ENCODE measurements at regions not wholly inside any gene's neighbourhood (a gene's known extent, or its start where the extent isn't known, plus 50 kb on each side); places are given as distances from the start of the nearest gene placed in this dataset.
A peak's percentile ranks its signal among the peaks of the same experiment; 100 is the strongest.

DNA sequence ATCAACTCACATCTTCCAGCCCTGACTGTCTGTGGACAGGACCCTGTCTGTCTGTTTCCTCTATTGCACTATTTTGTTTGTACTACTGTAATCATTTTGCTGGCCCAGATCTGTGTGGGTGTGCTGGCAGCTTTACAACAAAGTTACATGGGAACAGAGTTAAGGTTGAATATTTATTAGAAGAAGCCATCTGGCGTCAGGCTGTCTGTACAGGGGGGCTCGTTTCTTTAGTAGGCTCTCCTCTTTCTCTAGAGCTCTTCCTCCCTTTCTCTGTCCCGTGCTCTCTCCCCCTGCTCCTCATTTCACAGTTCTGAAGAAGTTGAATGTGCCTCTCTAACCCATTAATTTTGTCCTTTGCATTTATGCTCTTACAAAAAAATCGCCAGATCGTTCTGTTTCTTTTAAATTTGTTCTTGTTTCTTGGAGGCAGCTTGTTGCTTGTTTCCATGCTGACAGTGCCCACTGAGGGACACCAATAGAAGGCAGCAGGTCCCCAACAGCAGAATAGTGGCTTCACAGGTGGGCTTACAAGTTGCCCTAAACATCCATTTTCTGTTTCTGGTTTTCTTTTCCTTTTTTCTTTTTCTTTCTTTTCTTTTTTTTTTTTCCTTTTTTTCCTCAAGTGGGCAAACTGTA lies 315.2 kb upstream of the ZEB2 start:
- Mint-ChIP-seq H3K4me1 (peaks cover 3% of the 10 kb centered on the region; the same call in 1 of the 3 replicates), H3K27ac (no peak overlapping the region), H3K36me3 (ENCODE audit: low read depth) (no peaks in the 10 kb centered on the region), H3K4me3 (no peak overlapping the region), H3K27me3 (ENCODE audit: insufficient read depth, low read depth, poor library complexity) (no peaks in the 10 kb centered on the region), H3K9me3 (no peaks in the 10 kb centered on the region)
- Histone ChIP-seq H3K4me3 (no peak overlapping the region), H3K27ac (ENCODE audit: low read depth) (no peak overlapping the region), H3K27me3 (ENCODE audit: insufficient read depth) (no peaks in the 10 kb centered on the region), H3K9me2 (ENCODE audit: insufficient read depth) (no peaks in the 10 kb centered on the region), H3K4me2 (no peak overlapping the region), H3F3A (replicated peaks; ENCODE audit: low read depth) (no peaks in the 10 kb centered on the region), H3K36me3 (ENCODE audit: insufficient read depth) (no peaks in the 10 kb centered on the region), H4K20me1 (replicated peaks; ENCODE audit: insufficient read depth) (no peaks in the 10 kb centered on the region), H3K4me1 (ENCODE audit: insufficient read depth) (peaks cover 8% of the 10 kb centered on the region; the same call in 1 of the 2 replicates), H3K79me2 (replicated peaks; ENCODE audit: insufficient read depth) (no peaks in the 10 kb centered on the region), H2AFZ (peak overlapping the region; percentile 65)
- DNase-seq (ENCODE audit: low spot score), result no peak
- peak; percentile 38 for ATAC-seq
- TF ChIP-seq POLR2AphosphoS5 (IDR thresholded peaks at IDR 0.05; ENCODE audit: low read depth), result no peak
- no peak for TF ChIP-seq STAT1 (IDR thresholded peaks at IDR 0.05; ENCODE audit: unreplicated experiment)
- TF ChIP-seq ZNF331 (CRISPR knock-in tag; IDR thresholded peaks at IDR 0.05; ENCODE audit: low read depth), result no peak
- TF ChIP-seq JUNB (IDR thresholded peaks at IDR 0.05; ENCODE audit: unreplicated experiment), result no peak
- TF ChIP-seq CREB1 (CRISPR knock-in tag; IDR thresholded peaks at IDR 0.05; ENCODE audit: low read depth), result no peak
- TF ChIP-seq ETS1 (IDR thresholded peaks at IDR 0.05), result no peak
- TF ChIP-seq EZH2phosphoT487 (IDR thresholded peaks at IDR 0.05; ENCODE audit: unreplicated experiment), result no peak
- TF ChIP-seq, protein P1, sequence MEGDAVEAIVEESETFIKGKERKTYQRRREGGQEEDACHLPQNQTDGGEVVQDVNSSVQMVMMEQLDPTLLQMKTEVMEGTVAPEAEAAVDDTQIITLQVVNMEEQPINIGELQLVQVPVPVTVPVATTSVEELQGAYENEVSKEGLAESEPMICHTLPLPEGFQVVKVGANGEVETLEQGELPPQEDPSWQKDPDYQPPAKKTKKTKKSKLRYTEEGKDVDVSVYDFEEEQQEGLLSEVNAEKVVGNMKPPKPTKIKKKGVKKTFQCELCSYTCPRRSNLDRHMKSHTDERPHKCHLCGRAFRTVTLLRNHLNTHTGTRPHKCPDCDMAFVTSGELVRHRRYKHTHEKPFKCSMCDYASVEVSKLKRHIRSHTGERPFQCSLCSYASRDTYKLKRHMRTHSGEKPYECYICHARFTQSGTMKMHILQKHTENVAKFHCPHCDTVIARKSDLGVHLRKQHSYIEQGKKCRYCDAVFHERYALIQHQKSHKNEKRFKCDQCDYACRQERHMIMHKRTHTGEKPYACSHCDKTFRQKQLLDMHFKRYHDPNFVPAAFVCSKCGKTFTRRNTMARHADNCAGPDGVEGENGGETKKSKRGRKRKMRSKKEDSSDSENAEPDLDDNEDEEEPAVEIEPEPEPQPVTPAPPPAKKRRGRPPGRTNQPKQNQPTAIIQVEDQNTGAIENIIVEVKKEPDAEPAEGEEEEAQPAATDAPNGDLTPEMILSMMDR (conservative IDR thresholded peaks at IDR 0.05; ENCODE audit: low read depth in 2 of 2), result no peak
- TF ChIP-seq, protein P2, sequence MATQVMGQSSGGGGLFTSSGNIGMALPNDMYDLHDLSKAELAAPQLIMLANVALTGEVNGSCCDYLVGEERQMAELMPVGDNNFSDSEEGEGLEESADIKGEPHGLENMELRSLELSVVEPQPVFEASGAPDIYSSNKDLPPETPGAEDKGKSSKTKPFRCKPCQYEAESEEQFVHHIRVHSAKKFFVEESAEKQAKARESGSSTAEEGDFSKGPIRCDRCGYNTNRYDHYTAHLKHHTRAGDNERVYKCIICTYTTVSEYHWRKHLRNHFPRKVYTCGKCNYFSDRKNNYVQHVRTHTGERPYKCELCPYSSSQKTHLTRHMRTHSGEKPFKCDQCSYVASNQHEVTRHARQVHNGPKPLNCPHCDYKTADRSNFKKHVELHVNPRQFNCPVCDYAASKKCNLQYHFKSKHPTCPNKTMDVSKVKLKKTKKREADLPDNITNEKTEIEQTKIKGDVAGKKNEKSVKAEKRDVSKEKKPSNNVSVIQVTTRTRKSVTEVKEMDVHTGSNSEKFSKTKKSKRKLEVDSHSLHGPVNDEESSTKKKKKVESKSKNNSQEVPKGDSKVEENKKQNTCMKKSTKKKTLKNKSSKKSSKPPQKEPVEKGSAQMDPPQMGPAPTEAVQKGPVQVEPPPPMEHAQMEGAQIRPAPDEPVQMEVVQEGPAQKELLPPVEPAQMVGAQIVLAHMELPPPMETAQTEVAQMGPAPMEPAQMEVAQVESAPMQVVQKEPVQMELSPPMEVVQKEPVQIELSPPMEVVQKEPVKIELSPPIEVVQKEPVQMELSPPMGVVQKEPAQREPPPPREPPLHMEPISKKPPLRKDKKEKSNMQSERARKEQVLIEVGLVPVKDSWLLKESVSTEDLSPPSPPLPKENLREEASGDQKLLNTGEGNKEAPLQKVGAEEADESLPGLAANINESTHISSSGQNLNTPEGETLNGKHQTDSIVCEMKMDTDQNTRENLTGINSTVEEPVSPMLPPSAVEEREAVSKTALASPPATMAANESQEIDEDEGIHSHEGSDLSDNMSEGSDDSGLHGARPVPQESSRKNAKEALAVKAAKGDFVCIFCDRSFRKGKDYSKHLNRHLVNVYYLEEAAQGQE (IDR thresholded peaks at IDR 0.05; ENCODE audit: unreplicated experiment), result no peak
- no peak for TF ChIP-seq EZH2 (IDR thresholded peaks at IDR 0.05; ENCODE audit: low read depth, unreplicated experiment)
- TF ChIP-seq ZNF114 (CRISPR knock-in tag; IDR thresholded peaks at IDR 0.05), result no peak
- TF ChIP-seq NANOG (IDR thresholded peaks at IDR 0.05; ENCODE audit: borderline replicate concordance), result no peak
- TF ChIP-seq, protein P3, sequence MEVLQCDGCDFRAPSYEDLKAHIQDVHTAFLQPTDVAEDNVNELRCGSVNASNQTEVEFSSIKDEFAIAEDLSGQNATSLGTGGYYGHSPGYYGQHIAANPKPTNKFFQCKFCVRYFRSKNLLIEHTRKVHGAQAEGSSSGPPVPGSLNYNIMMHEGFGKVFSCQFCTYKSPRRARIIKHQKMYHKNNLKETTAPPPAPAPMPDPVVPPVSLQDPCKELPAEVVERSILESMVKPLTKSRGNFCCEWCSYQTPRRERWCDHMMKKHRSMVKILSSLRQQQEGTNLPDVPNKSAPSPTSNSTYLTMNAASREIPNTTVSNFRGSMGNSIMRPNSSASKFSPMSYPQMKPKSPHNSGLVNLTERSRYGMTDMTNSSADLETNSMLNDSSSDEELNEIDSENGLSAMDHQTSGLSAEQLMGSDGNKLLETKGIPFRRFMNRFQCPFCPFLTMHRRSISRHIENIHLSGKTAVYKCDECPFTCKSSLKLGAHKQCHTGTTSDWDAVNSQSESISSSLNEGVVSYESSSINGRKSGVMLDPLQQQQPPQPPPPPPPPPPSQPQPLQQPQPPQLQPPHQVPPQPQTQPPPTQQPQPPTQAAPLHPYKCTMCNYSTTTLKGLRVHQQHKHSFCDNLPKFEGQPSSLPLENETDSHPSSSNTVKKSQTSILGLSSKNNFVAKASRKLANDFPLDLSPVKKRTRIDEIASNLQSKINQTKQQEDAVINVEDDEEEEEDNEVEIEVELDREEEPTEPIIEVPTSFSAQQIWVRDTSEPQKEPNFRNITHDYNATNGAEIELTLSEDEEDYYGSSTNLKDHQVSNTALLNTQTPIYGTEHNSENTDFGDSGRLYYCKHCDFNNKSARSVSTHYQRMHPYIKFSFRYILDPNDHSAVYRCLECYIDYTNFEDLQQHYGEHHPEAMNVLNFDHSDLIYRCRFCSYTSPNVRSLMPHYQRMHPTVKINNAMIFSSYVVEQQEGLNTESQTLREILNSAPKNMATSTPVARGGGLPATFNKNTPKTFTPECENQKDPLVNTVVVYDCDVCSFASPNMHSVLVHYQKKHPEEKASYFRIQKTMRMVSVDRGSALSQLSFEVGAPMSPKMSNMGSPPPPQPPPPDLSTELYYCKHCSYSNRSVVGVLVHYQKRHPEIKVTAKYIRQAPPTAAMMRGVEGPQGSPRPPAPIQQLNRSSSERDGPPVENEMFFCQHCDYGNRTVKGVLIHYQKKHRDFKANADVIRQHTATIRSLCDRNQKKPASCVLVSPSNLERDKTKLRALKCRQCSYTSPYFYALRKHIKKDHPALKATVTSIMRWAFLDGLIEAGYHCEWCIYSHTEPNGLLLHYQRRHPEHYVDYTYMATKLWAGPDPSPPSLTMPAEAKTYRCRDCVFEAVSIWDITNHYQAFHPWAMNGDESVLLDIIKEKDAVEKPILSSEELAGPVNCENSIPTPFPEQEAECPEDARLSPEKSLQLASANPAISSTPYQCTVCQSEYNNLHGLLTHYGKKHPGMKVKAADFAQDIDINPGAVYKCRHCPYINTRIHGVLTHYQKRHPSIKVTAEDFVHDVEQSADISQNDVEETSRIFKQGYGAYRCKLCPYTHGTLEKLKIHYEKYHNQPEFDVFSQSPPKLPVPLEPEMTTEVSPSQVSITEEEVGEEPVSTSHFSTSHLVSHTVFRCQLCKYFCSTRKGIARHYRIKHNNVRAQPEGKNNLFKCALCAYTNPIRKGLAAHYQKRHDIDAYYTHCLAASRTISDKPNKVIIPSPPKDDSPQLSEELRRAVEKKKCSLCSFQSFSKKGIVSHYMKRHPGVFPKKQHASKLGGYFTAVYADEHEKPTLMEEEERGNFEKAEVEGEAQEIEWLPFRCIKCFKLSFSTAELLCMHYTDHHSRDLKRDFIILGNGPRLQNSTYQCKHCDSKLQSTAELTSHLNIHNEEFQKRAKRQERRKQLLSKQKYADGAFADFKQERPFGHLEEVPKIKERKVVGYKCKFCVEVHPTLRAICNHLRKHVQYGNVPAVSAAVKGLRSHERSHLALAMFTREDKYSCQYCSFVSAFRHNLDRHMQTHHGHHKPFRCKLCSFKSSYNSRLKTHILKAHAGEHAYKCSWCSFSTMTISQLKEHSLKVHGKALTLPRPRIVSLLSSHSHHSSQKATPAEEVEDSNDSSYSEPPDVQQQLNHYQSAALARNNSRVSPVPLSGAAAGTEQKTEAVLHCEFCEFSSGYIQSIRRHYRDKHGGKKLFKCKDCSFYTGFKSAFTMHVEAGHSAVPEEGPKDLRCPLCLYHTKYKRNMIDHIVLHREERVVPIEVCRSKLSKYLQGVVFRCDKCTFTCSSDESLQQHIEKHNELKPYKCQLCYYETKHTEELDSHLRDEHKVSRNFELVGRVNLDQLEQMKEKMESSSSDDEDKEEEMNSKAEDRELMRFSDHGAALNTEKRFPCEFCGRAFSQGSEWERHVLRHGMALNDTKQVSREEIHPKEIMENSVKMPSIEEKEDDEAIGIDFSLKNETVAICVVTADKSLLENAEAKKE (CRISPR knock-in tag; IDR thresholded peaks at IDR 0.05), result no peak

Data from GM23338 (cell line).